ENCODE measurements at regions not wholly inside any gene's neighbourhood (a gene's known extent, or its start where the extent isn't known, plus 50 kb on each side); places are given as distances from the start of the nearest gene placed in this dataset.
A peak's percentile ranks its signal among the peaks of the same experiment; 100 is the strongest.

GRCh38 chr16:62225675-62226074 is 189.4 kb upstream of the CDH8 start:
- peak; percentile 5 for DNase-seq

- DNase-seq: no peak
Measured at GRCh38 chr16:62224646-62225209, 188.5 kb upstream of the CDH8 start.

GRCh38 chr16:62216837-62217236 is 180.6 kb upstream of the CDH8 start:
- no peak for DNase-seq

GRCh38 chr16:62213763-62214162 is 177.5 kb upstream of the CDH8 start:
- no peak for DNase-seq

DNA sequence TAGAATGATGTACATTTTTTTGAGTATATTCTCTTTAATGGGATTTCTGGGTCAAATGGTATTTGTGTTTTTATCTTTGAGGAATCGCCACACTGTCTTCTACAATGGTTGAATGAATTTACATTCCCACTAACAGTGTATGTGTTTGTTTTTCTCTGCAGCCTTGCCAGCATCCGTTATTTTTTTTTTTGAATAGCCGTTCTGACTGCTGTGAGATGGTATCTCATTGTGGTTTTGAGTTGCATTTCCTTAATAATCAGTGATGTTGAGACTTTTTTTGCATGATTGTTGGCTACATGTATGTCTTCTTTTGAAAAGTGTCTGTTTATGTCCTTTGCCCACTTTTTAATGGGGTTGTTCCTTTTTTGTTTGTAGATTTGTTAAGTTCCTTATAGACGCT is 172.7 kb upstream of the CDH8 start:
- DNase-seq: no peak

- no peak for DNase-seq
Measured at GRCh38 chr16:62205459-62205858, 169.2 kb upstream of the CDH8 start.

DNA sequence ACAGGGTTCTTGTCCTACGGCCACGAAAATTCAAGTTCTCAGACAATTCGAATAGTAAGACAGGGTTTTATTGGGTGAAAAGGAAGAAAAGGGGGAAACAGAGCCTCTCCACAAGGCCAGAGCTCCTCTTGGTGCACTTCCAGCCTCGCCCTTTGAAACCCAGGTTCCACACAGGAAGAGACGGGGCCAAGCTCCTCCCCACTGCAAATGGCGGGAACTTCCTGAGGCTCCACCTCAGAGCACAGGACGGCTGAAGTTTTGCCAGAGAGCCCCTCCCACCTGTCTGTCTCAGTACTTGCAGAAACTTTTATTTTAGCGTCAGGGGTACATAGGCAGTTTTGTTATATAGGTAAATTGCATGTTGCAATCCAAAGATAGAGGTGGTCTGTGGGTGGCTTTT is 165.7 kb upstream of the CDH8 start:
- no peak for DNase-seq

DNA sequence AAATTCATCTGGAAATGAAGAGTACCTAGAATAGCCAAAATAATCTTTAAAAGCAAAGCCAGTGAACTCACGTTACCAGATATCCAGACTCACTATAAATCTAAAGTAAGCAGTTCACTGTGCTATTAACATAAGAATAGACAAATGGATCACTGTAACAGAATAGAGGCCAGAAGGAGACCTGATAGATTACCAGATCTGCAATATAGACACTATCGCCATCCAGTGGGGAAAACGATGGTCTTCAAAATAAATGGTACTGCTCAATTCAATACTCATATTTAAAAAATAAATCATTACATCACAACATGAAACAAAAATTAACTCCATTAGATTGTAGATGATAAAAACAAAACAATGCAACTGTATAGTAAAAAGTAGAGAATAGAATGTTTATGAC is 158.6 kb upstream of the CDH8 start:
- DNase-seq: no peak

DNA sequence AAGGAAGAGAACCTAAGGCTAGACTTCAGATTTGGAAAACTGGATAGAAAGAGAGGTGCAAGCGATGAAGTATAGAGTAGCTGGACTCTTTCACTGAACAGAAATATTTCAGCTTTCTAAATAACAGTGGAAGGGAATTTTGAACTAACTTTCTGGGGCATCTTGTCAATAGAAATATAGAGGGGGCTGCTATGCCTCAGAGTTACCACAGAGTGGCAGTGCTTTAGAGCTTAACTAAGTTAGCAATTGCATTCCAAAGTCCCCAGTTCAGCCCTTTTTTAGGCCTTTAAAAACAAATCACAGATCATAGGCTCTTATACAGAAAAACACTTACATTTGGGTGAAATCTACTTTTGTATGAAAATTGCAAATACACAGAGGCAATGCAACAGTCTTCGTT is 154.2 kb upstream of the CDH8 start:
- DNase-seq: no peak

GRCh38 chr16:62177351-62178203 is 141.3 kb upstream of the CDH8 start:
- no peak for DNase-seq

GRCh38 chr16:62170642-62171041 is 134.4 kb upstream of the CDH8 start:
- no peak for DNase-seq

- no peak for DNase-seq
Measured at GRCh38 chr16:62167551-62167950, 131.3 kb upstream of the CDH8 start.

GRCh38 chr16:62157544-62157943 is 121.3 kb upstream of the CDH8 start:
- no peak for DNase-seq

DNA sequence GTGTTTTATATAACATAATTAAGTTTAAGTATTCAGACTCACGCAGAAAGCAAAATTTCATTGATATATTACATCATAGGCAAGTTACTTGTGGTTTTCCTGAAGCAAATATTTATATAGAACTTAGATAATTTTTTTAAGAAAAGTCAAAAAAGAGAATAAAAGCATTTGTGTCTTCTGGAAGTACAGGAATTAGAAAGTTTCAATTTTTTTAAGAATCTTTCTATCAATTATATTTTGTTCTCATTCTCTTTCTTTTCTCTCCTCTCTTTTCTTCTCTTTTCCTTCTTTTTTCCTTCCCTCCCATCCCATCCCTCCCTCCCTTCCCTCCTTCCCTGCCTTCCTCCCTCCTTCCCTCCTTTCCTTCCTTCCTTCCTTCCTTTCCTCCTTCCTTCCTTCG is 120.7 kb upstream of the CDH8 start:
- no peak for DNase-seq

- no peak for DNase-seq
Measured at GRCh38 chr16:62149631-62150030, 113.4 kb upstream of the CDH8 start.

- no peak for DNase-seq
Measured at GRCh38 chr16:62137996-62138395, 101.8 kb upstream of the CDH8 start.

GRCh38 chr16:62135911-62136310 is 99.7 kb upstream of the CDH8 start:
- DNase-seq: no peak

DNA sequence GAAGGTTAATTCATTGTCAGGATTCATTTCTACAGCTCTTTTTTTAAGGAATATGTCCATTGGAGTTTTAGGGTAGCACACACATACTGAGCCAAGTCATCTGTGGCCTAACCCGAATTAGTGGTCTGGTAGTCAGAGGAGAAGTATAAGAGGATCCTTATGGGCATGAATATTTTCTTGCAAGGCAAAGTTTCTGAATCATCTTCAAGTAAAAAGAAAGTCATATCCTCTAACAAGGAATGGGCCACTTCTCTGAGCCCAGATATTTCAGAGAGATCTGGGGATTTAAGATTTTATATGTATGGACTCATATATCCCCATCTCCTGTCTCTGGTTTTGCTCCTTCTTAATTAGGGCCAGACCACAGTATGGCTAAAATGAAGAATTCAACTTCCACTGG is 99.2 kb upstream of the CDH8 start:
- no peak for DNase-seq

DNA sequence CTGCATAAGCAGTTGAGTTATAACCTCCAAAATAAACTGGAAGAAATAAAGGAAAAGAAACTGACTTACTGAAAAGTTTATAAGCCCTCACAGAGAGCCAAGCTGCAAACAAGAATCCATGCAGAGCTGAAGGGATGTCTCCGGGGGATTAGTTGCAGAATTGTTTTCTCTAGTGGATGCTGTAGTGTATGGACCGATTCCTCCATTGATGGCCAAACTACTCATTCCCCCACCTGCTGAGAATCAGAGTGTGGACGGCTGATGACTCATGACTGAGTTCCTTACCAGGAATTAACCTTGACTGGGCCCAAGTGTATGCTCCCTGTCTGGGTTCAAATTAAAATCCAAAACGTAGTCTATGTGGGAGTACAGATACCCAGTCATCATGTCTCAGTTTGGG is 93.9 kb upstream of the CDH8 start:
- no peak for DNase-seq

GRCh38 chr16:62105244-62105643 is 69.0 kb upstream of the CDH8 start:
- no peak for DNase-seq

DNA sequence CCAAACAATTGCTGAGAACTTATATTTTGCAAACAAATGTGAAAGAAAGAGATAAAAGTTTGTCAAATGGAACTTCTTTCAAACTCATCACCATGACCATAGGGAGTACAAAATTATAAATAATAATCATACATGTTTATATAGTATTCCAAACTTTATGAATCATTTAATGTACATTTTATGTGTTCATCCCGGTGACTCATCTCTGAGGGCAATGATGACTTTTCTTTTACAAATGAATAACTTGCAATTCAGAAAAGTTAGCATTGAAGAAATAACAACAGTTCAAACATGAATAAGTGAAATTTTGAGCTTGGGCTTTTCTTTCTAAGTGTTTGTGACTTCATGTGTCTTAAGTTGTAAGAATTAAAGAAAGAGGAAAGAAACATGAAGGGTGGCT is 66.3 kb upstream of the CDH8 start:
- DNase-seq: no peak

DNA sequence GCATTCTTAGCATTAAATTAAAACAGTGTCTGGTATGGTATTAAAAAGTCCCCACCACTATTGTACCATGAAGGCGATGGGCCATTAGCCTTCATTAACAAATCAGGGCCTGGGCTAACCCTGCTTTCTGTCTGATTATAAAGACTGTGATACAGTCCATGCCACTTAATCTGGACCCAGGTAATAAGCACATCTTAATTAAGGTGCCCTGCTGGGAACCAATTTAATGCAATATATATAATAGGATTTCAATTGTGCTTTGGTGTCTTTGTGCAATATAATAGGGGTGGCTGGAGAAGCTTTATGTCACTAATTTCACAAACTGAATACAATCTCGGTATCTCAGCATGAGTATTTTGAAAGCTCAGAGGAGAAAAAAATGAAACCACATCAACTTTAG is 64.4 kb upstream of the CDH8 start:
- DNase-seq: no peak

- no peak for DNase-seq
Measured at GRCh38 chr16:62089715-62090114, 53.5 kb upstream of the CDH8 start.

DNA sequence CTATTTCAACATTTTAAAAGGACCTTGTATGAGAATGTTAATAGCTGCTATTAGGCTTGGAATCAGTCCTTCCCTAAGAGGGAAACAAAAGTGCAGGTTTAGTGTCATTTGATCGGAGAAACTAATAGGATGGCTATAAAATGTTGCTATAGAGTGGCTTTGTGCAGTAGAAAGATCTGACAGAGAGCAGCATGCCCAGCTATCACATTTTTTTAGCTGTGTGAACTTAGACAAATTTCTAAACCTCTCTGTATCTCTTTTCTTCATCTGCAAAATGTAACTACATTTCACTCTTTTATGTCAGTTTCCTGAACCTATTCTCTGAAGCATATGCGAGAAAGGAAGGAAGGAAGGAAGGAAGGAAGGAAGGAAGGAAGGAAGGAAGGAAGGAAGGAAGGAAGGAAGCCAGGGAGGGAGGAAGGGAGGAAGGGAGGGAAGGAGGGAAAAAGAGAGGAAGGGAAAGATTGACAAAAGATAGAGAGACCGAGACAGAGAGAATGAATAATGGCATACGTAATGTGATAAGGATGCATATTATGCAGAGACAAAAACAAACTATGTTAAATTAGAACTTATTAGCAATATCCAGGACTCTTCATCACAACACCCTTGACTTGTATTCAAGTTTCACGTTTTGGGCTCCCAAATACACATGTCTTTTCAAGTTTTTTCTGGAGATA is 52.6 kb upstream of the CDH8 start:
- no peak for DNase-seq
